ENCODE measurements at regions not wholly inside any gene's neighbourhood (a gene's known extent, or its start where the extent isn't known, plus 50 kb on each side); places are given as distances from the start of the nearest gene placed in this dataset.

GRCh38 chr2:18771212-18771611, 181.8 kb upstream of the NT5C1B start:
- H3K9me3 ChIP-seq = peaks cover 0 to 13% (median 0%) of the 10 kb centered on the region in 4 donors
- no peak overlapping the region for H3K4me3 ChIP-seq
- no peaks in the 10 kb centered on the region for H3K36me3 ChIP-seq
- H3K27me3 ChIP-seq = no peaks in the 10 kb centered on the region
- DNase-seq (ENCODE audit: low spot score in 2 of 2) = no peak
- no peaks in the 10 kb centered on the region for H3K4me1 ChIP-seq
- H3K27ac ChIP-seq = no peak overlapping the region
- WGBS, 2 donors = 60 to 76% methylated on average over 1 of the region's 1 CpG
- TF ChIP-seq CTCF (IDR thresholded peaks at IDR 0.05) (no peak), EP300 (IDR thresholded peaks at IDR 0.05) (no peak), POLR2A (IDR thresholded peaks at IDR 0.05) (no peak)

GRCh38 chr2:18763338-18763737, 174.0 kb upstream of the NT5C1B start:
- Histone ChIP-seq H3K4me3 (no peak overlapping the region), H3K9me3 (peaks cover 0 to 8% (median 0%) of the 10 kb centered on the region in 4 donors), H3K27ac (no peak overlapping the region), H3K27me3 (no peaks in the 10 kb centered on the region), H3K36me3 (no peaks in the 10 kb centered on the region), H3K4me1 (peaks cover 0 to 8% (median 0%) of the 10 kb centered on the region in 4 donors)
- DNase-seq (ENCODE audit: low spot score in 2 of 2) = no peak
- WGBS, 2 donors = 26 to 39% methylated on average over 1 of the region's 1 CpG
- TF ChIP-seq CTCF (IDR thresholded peaks at IDR 0.05) (no peak), POLR2A (IDR thresholded peaks at IDR 0.05) (no peak), EP300 (IDR thresholded peaks at IDR 0.05) (no peak)

- Histone ChIP-seq H3K4me3 (no peak overlapping the region), H3K27me3 (no peaks in the 10 kb centered on the region), H3K9me3 (peaks cover 0 to 1% (median 0%) of the 10 kb centered on the region in 4 donors), H3K36me3 (no peaks in the 10 kb centered on the region), H3K4me1 (peaks cover 0 to 8% (median 0%) of the 10 kb centered on the region in 4 donors), H3K27ac (no peak overlapping the region)
- DNase-seq (ENCODE audit: low spot score in 2 of 2) = no peak
- 0 to 10% methylated on average over 1 of the region's 1 CpG for WGBS, 2 donors
- TF ChIP-seq POLR2A (IDR thresholded peaks at IDR 0.05) (no peak), EP300 (IDR thresholded peaks at IDR 0.05) (no peak), CTCF (IDR thresholded peaks at IDR 0.05) (no peak)
These were observed 173.3 kb upstream of the NT5C1B start for GRCh38 chr2:18762667-18763066.

- Histone ChIP-seq H3K27me3 (no peaks in the 10 kb centered on the region), H3K36me3 (no peaks in the 10 kb centered on the region), H3K4me3 (no peak overlapping the region), H3K9me3 (no peaks in the 10 kb centered on the region), H3K27ac (no peak overlapping the region), H3K4me1 (peaks cover 0 to 24% (median 0%) of the 10 kb centered on the region in 4 donors)
- 83 to 94% methylated on average over 1 of the region's 1 CpG for WGBS, 2 donors
- no peak for DNase-seq (ENCODE audit: low spot score in 2 of 2)
- TF ChIP-seq POLR2A (IDR thresholded peaks at IDR 0.05) (no peak), EP300 (IDR thresholded peaks at IDR 0.05) (no peak), CTCF (IDR thresholded peaks at IDR 0.05) (no peak)
These were observed 164.9 kb upstream of the NT5C1B start for GRCh38 chr2:18754286-18754685.

- no peak overlapping the region for H3K27ac ChIP-seq
- H3K27me3 ChIP-seq = no peaks in the 10 kb centered on the region
- TF ChIP-seq EP300 (IDR thresholded peaks at IDR 0.05) (no peak), CTCF (IDR thresholded peaks at IDR 0.05) (no peak), POLR2A (IDR thresholded peaks at IDR 0.05) (no peak)
- peaks cover 0 to 24% (median 0%) of the 10 kb centered on the region in 4 donors for H3K4me1 ChIP-seq
- no peaks in the 10 kb centered on the region for H3K9me3 ChIP-seq
- no peak for DNase-seq (ENCODE audit: low spot score in 2 of 2)
- H3K36me3 ChIP-seq = no peaks in the 10 kb centered on the region
- 85 to 88% methylated on average over 4 of the region's 4 CpGs for WGBS, 2 donors
- no peak overlapping the region for H3K4me3 ChIP-seq
These were observed 164.4 kb upstream of the NT5C1B start for GRCh38 chr2:18753722-18754121.
